ENCODE measurements at regions not wholly inside any gene's neighbourhood (a gene's known extent, or its start where the extent isn't known, plus 50 kb on each side); places are given as distances from the start of the nearest gene placed in this dataset.

DNA sequence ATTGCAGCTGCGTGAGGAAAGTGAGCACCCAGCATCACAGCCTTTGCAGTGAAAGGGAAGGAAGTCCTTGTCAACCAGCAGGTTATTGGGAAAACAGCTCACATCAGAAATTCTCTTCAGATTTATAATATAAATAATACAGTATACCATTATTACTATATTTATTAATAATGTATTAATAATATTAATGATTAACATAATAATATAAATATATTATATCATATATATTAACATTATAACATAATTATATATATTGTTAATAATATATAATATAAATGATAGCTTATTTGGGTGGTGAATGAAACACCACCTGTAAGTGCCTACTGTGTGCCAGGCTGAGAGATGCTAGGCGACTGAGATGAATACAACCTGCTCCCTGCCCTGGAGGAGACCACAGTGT lies 423.0 kb downstream of the TCERG1L start:
- TF ChIP-seq, protein P1, sequence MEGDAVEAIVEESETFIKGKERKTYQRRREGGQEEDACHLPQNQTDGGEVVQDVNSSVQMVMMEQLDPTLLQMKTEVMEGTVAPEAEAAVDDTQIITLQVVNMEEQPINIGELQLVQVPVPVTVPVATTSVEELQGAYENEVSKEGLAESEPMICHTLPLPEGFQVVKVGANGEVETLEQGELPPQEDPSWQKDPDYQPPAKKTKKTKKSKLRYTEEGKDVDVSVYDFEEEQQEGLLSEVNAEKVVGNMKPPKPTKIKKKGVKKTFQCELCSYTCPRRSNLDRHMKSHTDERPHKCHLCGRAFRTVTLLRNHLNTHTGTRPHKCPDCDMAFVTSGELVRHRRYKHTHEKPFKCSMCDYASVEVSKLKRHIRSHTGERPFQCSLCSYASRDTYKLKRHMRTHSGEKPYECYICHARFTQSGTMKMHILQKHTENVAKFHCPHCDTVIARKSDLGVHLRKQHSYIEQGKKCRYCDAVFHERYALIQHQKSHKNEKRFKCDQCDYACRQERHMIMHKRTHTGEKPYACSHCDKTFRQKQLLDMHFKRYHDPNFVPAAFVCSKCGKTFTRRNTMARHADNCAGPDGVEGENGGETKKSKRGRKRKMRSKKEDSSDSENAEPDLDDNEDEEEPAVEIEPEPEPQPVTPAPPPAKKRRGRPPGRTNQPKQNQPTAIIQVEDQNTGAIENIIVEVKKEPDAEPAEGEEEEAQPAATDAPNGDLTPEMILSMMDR (IDR thresholded peaks at IDR 0.05; ENCODE audit: unreplicated experiment) = no peak

DNA sequence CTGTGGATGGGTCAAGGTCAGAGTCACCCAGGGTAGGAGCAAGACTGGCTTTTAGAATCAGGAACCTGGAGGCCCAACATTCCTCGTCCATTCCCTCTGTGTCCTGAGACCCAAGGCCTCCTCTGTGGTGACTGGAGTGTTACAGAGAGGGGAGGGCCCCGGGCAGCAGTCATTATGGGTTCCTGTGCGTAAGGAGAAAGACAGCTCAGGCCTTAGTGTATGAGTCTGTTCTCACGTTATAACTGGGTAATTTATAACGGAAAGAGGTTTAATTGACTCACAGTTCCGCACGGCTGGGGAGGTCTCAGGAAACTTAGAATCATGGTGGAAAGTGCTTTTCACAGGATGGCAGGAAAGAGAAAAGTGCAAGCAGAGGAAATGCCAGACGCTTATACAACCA lies 422.3 kb downstream of the TCERG1L start:
- no TSS peak for BruUV-seq (replicated peaks)
- Mint-ChIP-seq H3K36me3 (ENCODE audit: insufficient read depth, unreplicated experiment) (no peaks in the 10 kb centered on the region), H3K27ac (ENCODE audit: unreplicated experiment) (no peak overlapping the region), H3K4me3 (ENCODE audit: low read depth, unreplicated experiment) (no peak overlapping the region), H3K9me3 (ENCODE audit: low read depth, unreplicated experiment) (no peaks in the 10 kb centered on the region), H3K4me1 (ENCODE audit: low read depth, unreplicated experiment) (no peaks in the 10 kb centered on the region), H3K27me3 (ENCODE audit: unreplicated experiment) (no peaks in the 10 kb centered on the region)
- intact Hi-C loops (cut with micrococcal nuclease; ENCODE audit: unreplicated experiment) = no loop called here
- DNase-seq = no peak
- CTCF ChIA-PET = no interaction called here
- TF ChIP-seq, protein P1 (IDR thresholded peaks at IDR 0.05; ENCODE audit: unreplicated experiment) = no peak

More for the DNA sequence above, 423.0 kb downstream of the TCERG1L start:
- no peaks in the 10 kb centered on the region for H3K27me3 Mint-ChIP-seq (ENCODE audit: unreplicated experiment)
- CTCF ChIA-PET = no interaction called here
- intact Hi-C loops (cut with micrococcal nuclease; ENCODE audit: unreplicated experiment) = no loop called here
- H3K27ac Mint-ChIP-seq (ENCODE audit: unreplicated experiment) = no peak overlapping the region
- no peaks in the 10 kb centered on the region for H3K9me3 Mint-ChIP-seq (ENCODE audit: low read depth, unreplicated experiment)
- H3K36me3 Mint-ChIP-seq (ENCODE audit: insufficient read depth, unreplicated experiment) = no peaks in the 10 kb centered on the region
- no peak overlapping the region for H3K4me3 Mint-ChIP-seq (ENCODE audit: low read depth, unreplicated experiment)
- no peaks in the 10 kb centered on the region for H3K4me1 Mint-ChIP-seq (ENCODE audit: low read depth, unreplicated experiment)
- BruUV-seq (replicated peaks) = no TSS peak
- no peak for DNase-seq

- BruUV-seq (replicated peaks) = no TSS peak
- Mint-ChIP-seq H3K27ac (ENCODE audit: unreplicated experiment) (no peak overlapping the region), H3K36me3 (ENCODE audit: insufficient read depth, unreplicated experiment) (no peaks in the 10 kb centered on the region), H3K27me3 (ENCODE audit: unreplicated experiment) (no peaks in the 10 kb centered on the region), H3K4me3 (ENCODE audit: low read depth, unreplicated experiment) (no peak overlapping the region), H3K9me3 (ENCODE audit: low read depth, unreplicated experiment) (no peaks in the 10 kb centered on the region), H3K4me1 (ENCODE audit: low read depth, unreplicated experiment) (no peaks in the 10 kb centered on the region)
- DNase-seq = no peak
- intact Hi-C loops (cut with micrococcal nuclease; ENCODE audit: unreplicated experiment) = no loop called here
- CTCF ChIA-PET = no interaction called here
- TF ChIP-seq, protein P1 (IDR thresholded peaks at IDR 0.05; ENCODE audit: unreplicated experiment) = no peak
Observed at GRCh38 chr10:130889780-130890179, 421.7 kb downstream of the TCERG1L start.

DNA sequence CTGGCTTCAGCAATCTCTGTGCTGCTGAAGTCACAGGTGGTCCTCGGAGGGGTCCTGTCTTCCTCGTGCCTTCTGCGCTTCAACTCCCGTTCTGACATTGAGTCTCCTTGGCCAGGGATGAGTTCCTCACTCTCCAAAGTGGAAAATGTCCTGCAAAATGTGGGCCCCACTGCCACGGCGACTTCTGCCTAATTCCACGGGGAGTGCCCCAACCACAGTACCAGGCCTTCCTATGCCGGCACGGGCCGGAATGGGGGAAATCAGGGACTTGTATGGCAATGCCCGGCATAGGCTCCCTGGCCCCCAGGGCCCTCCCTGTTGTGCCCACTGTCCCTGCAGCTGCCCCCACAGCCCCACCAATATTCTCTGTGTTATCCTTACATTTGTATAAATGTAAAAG lies 420.5 kb downstream of the TCERG1L start:
- Mint-ChIP-seq H3K27me3 (ENCODE audit: unreplicated experiment) (no peaks in the 10 kb centered on the region), H3K27ac (ENCODE audit: unreplicated experiment) (no peak overlapping the region), H3K4me1 (ENCODE audit: low read depth, unreplicated experiment) (no peaks in the 10 kb centered on the region), H3K9me3 (ENCODE audit: low read depth, unreplicated experiment) (peaks cover 4% of the 10 kb centered on the region), H3K4me3 (ENCODE audit: low read depth, unreplicated experiment) (no peak overlapping the region), H3K36me3 (ENCODE audit: insufficient read depth, unreplicated experiment) (no peaks in the 10 kb centered on the region)
- CTCF ChIA-PET = no interaction called here
- intact Hi-C loops (cut with micrococcal nuclease; ENCODE audit: unreplicated experiment) = no loop called here
- DNase-seq = no peak
- TF ChIP-seq, protein P1 (IDR thresholded peaks at IDR 0.05; ENCODE audit: unreplicated experiment) = no peak
- BruUV-seq (replicated peaks) = no TSS peak

GRCh38 chr10:130894471-130894870 lies 417.1 kb downstream of the TCERG1L start:
- intact Hi-C loops (cut with micrococcal nuclease; ENCODE audit: unreplicated experiment) = no loop called here
- Mint-ChIP-seq H3K4me3 (ENCODE audit: low read depth, unreplicated experiment) (no peak overlapping the region), H3K4me1 (ENCODE audit: low read depth, unreplicated experiment) (no peaks in the 10 kb centered on the region), H3K36me3 (ENCODE audit: insufficient read depth, unreplicated experiment) (no peaks in the 10 kb centered on the region), H3K27ac (ENCODE audit: unreplicated experiment) (no peak overlapping the region), H3K9me3 (ENCODE audit: low read depth, unreplicated experiment) (peaks cover 4% of the 10 kb centered on the region), H3K27me3 (ENCODE audit: unreplicated experiment) (no peaks in the 10 kb centered on the region)
- BruUV-seq (replicated peaks) = no TSS peak
- TF ChIP-seq, protein P1 (IDR thresholded peaks at IDR 0.05; ENCODE audit: unreplicated experiment) = no peak
- no peak for DNase-seq
- CTCF ChIA-PET = no interaction called here
